Transverse colon (tissue), 4 donors: ENCODE measurements at regions not wholly inside any gene's neighbourhood (a gene's known extent, or its start where the extent isn't known, plus 50 kb on each side); places are given as distances from the start of the nearest gene placed in this dataset.

ENCODE experiments used
- EP300 ChIP-seq: sonication (generic); formaldehyde crosslinking; IDR thresholded peaks from one replicate; pipeline ENCODE4 v1.6.1; 2017; ENCODE audit warnings: antibody characterized with exemption, low read depth
- POLR2A ChIP-seq: fragments of 450-650 bp; IDR thresholded peaks from one replicate; pipeline ENCODE4 v1.6.1; 2016; ENCODE audit warnings: antibody characterized with exemption, mild to moderate bottlenecking, moderate library complexity
- POLR2AphosphoS5 ChIP-seq, 3 donors: sonication (generic); formaldehyde crosslinking; IDR thresholded peaks; one replicate each; pipeline ENCODE4 v1.6.1; 2016; ENCODE audit warnings: antibody characterized with exemption in 3 of 3
- TF ChIP-seq, protein P1 (sequence below), 5 experiments: fragments of 200-600 bp in 3 of 5; fragments of 450-650 bp in 2 of 5; sonication (generic) in 3 of 5; IDR thresholded peaks; 1 replicate in 2 of 5; 2 replicates in 3 of 5; pipeline ENCODE4 v1.5.1; 2016 to 2017; ENCODE audit warnings: antibody characterized with exemption in 5 of 5, inconsistent platforms in 3 of 5, mild to moderate bottlenecking in 2 of 5, moderate library complexity in 1 of 5

DNA sequence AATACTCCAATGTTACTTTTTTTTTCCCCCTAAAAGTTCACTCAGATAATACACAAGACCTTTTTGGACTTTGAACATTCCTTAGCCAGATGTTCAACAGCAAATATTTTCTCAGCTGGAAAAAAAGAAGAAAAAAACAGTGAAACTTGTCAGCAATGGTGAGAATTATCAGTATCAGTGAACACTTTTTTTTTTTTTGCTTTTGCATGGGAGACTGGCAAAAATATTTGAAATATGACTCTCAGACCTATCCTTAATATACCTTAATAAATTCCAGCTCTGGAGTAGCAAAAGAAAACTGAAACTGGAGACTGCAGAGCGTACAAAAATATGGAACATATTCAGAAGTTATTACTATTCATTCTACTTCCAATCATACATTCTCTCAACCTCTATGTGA lies 92.3 kb downstream of the RFPL4B start:
- TF ChIP-seq POLR2AphosphoS5 (IDR thresholded peaks at IDR 0.05) (no peak), POLR2A (no peak), EP300 (no peak)
- TF ChIP-seq, protein P1, sequence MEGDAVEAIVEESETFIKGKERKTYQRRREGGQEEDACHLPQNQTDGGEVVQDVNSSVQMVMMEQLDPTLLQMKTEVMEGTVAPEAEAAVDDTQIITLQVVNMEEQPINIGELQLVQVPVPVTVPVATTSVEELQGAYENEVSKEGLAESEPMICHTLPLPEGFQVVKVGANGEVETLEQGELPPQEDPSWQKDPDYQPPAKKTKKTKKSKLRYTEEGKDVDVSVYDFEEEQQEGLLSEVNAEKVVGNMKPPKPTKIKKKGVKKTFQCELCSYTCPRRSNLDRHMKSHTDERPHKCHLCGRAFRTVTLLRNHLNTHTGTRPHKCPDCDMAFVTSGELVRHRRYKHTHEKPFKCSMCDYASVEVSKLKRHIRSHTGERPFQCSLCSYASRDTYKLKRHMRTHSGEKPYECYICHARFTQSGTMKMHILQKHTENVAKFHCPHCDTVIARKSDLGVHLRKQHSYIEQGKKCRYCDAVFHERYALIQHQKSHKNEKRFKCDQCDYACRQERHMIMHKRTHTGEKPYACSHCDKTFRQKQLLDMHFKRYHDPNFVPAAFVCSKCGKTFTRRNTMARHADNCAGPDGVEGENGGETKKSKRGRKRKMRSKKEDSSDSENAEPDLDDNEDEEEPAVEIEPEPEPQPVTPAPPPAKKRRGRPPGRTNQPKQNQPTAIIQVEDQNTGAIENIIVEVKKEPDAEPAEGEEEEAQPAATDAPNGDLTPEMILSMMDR (IDR thresholded peaks at IDR 0.05) = no peak
